Smooth muscle cell of the brain vasculature (primary cell): ENCODE measurements at regions not wholly inside any gene's neighbourhood (a gene's known extent, or its start where the extent isn't known, plus 50 kb on each side); places are given as distances from the start of the nearest gene placed in this dataset.
"Not testable (repeated sequence)": the region's sequence is repeated elsewhere in the genome, so short reads cannot be mapped to it uniquely, and the experiment has no call there.

ENCODE experiments used
- DNase-seq: peaks from one replicate; pipeline ENCODE4 v3.0.0-alpha.2; 2012; ENCODE audit warnings: low read depth, low spot score

- no peak for DNase-seq
These were observed 248.8 kb downstream of the SHOX2 start for GRCh38 chr3:157857440-157857839.

DNA sequence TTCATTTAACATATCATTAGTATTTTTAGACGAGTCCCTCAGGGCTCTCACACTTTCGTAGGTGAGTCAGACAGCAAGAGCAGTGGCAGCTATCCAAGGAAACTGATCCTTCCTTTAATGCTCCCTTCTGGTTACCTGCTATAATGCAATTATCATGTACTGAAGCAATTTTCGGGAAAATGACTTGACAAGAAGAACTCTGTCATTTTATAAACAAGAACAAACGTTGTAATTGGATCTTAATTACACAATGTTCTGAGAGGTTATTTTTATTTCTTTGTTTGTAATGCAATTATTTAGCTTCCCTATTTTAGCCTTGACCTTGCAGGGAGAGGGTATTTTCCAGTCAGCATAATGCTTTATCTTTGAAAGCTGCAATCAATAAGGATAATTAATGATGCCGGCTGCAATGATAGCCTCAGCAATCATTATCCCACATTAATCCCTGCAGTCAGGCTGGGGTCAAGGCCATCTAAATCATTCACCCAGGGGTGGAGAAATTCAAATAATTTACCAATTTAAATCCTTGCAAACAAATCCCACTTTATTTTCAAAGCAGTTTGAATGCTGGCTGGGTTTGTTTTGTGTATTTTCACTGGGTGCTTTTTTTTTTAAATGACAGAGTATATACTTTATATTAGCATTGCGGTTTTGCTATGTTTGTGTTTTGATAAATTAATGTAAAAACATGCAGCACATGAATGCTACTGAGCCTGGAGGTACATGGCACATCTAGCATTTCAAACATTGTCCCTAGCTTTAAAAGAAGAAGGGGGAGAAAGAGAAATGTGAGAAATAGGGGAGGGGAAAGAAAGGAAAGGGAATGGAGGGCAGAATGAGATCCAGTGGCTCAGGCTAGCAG is 249.9 kb downstream of the SHOX2 start:
- no peak for DNase-seq

DNA sequence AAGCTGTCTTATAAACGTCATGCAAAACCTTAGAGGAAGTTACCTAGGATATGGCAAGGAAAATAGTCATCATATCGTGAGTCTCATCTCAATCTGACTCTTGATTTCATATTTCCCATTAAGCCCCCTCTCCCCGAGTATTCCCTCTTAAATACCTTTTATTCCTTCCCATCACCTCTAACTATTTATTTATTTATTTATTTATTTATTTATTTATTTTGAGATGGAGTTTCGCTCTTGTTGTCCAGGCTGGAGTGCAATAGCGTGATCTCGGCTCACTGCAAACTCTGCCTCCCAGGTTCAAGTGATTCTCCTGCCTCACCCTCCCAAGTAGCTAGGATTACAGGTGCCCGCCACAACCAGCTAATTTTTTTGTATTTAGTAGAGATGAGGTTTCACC is 260.4 kb downstream of the SHOX2 start:
- DNase-seq = not testable (repeated sequence)

- DNase-seq = no peak
These were observed 261.2 kb downstream of the SHOX2 start for GRCh38 chr3:157844800-157845565.

GRCh38 chr3:157844216-157844615 is 262.0 kb downstream of the SHOX2 start:
- no peak for DNase-seq

GRCh38 chr3:157841029-157841428 is 265.2 kb downstream of the SHOX2 start:
- DNase-seq = no peak

DNA sequence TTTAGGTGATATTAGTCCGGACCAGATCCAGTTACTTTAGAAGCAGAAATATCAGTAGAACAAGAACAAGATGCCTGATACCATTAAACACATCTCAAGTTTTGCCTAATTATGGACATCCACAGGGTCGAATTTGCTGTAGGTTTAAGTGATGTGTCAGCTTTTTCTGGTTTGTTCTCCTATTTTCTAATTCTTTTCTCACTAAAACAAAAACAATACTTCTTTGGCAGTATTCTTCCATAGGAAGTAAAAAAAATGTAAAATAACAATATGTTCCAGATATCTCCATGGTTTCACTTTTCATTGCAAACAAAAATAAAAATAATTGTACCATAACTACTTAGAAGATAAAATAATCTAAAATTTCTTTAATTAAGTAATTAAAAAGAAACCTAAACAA is 265.7 kb downstream of the SHOX2 start:
- no peak for DNase-seq

DNA sequence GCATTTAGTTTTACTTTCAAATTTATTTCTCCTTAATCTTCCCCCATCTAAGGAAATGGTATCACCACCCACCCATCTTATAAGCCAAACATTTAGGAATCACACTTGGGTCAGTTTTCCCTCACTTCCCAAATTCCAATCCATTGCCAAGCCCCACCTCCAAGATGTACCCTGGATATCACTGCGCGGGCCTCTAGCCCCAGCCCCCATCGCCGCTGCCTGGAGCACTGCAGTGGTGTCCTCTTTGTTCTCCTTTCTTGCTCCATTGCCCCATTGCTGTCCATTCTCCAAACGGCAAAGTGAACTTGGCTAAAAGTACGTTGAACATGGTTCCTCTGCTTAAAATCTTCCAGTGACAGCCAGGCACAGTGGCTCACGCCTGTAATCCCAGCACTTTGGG is 267.8 kb downstream of the SHOX2 start:
- DNase-seq = no peak

- DNase-seq = no peak
These were observed 268.9 kb downstream of the SHOX2 start for GRCh38 chr3:157837336-157837735.

GRCh38 chr3:157836022-157836421 is 270.2 kb downstream of the SHOX2 start:
- no peak for DNase-seq

DNA sequence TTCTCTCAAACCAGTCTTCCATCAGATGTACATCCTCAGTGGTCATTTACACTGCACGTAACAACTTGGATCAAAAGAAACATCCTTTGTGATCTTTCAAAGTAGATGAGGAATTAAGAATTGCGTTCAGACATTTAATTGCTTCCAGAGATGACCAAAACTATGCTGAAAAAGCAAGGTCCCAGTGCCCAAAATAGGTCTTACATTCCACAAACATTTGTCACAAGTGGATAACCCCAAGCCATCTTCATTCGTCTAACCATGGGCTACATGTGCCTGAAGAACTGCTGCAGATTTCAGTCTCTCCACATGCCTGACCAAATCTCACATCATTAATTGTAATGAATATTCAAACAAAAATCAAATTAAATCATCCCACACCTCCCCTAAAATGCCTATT is 273.6 kb downstream of the SHOX2 start:
- DNase-seq = no peak

DNA sequence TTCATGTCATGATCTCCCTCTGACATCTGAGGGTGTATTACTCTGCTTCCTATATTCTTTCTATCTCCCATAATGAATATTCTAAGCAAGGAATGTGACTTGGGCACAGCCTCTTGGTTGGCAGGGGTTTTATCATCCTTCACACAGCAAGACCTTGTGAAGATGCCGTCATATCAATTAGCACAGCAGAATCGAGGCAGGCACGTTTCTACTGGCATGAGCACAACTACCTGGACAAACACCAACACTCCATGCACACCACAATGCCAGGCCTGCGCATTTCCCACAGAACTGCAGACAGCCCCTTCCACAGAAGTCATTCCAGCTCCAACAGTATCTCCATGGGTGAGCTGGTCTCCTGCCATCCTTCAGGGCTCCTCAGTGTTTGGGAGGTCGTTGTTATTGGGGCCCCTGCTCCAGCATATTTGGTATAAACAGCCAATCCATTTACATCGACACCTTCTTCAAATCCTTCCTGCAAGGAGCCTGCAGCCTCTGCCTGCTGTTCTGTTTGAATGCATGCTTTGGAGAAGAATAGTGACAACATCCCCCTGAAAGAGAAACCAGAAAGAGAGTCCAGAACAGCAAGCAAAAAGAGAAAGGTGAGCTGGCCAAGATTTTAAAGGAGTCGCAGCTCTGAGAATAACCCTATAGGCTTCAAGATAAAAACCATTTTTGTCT is 275.5 kb downstream of the SHOX2 start:
- no peak for DNase-seq

DNA sequence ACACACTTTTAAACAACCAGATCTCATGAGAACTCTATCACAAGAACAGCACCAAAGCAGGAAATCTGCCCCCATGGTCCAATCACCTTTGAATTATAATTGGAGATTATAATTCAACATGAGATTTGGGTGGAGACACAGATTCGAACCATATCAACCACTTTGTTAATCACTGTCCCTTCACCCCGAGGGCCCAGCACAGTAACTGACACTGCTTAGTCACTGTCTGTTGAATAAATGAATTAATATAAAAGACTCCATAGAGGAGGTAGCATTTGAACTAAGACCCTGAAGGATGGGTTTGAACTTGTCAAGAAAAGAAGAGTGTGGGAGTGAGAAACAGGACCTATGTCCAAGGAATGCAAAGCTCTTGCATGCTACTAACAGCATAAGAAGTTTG is 276.4 kb downstream of the SHOX2 start:
- no peak for DNase-seq

DNA sequence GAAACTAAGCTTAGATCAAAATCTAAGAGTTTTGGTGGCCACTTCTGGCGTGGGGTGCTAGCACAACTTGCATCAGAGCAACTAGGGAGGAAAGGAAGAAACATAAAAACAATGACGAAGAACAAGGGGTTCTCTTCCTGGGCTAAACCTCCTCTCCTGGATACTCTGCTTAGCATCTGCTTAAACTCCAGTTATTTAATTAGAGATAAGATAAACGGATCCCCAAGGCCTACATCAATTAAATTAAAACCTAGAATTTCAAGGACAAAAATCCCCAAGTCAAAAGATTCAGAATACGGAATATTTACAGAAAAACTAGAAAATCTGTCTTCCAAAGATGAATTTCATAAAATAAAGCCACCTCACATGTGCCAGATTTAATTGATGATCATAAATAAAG is 281.9 kb downstream of the SHOX2 start:
- no peak for DNase-seq

GRCh38 chr3:157823050-157823449 is 283.2 kb downstream of the SHOX2 start:
- no peak for DNase-seq

GRCh38 chr3:157820157-157820517 is 286.1 kb downstream of the SHOX2 start:
- no peak for DNase-seq

- no peak for DNase-seq
These were observed 286.7 kb downstream of the SHOX2 start for GRCh38 chr3:157819270-157820156.

GRCh38 chr3:157816896-157817295 is 289.3 kb downstream of the SHOX2 start:
- no peak for DNase-seq

DNA sequence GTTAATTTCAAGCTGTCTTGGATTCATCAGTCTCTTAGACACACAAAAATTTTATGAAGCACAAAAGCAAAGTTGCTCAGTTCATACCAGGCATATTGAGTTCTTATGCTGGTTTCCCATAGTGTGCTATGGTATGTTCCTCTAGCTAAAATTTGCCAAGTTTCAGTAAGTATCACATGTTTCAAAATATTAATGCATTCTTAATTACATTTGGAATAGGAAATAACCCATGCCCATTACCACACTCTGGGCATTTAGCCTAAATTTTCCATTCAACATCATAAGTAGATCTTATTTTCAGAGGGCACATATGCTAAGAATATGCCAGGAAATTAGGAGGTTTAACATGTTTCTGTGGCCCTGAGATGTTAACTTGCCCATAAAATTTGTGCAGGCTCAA is 289.9 kb downstream of the SHOX2 start:
- no peak for DNase-seq

GRCh38 chr3:157815739-157816138 is 290.5 kb downstream of the SHOX2 start:
- DNase-seq = no peak

DNA sequence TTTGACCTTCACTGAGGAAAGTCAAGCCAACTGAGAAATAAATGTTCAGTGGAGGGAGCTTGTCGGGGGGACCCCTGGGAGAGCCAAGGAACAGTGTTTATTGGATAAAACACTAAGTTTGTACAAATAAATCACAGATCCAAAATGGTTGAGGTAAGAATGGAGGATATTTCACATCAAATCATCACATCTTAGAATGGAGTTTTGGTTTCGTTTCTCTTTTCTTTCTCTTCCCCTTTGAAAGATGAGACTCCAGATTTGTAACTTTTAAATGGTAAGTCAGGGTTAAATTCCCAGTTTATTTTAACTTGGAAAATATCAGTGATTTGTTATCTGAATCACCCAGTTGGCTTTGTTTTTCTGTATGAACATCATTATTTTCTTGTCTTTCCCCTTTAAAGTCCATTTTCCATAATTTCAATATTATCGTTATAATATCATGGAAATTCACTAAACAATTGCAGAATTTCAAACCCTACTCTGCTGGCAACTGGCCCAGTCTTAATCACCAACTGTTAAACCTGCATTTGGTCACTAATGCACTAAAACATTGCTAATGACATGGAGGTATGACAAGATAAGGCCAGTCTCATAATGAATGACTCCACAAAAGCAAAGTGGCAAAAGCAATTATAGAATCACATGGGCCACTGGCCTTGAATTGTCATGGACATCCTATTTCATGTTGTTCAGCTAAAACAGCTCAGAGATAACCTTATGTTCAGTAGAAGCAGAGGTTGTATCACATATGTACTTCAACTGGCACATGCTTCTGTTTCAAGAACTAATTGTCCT is 295.1 kb downstream of the SHOX2 start:
- no peak for DNase-seq
